HCT116 (cell line): ENCODE measurements at regions not wholly inside any gene's neighbourhood (a gene's known extent, or its start where the extent isn't known, plus 50 kb on each side); places are given as distances from the start of the nearest gene placed in this dataset.

Source experiments
- ATAC-seq: fragments of 200-7000 bp; cut with Tn5 transposase; 2 replicates; pipeline ENCODE4 v1.9.1; 2020; ENCODE audit warnings: mild to moderate bottlenecking, moderate library complexity
- BruUV-seq: library from RNA; stranded (reverse); fragments of 400-500 nt; replicated peaks from 2 replicates; lab custom pipeline; 2021; lab: Mats Ljungman, UMichigan
- CTCF ChIA-PET: fragments of 300-600 bp; sonication (Branson Sonifier 250); formaldehyde crosslinking; loops from one replicate; lab custom pipeline; 2021; ENCODE audit warnings: antibody characterized with exemption; lab: Charles Lee
- POLR2A ChIA-PET: fragments of 300-600, 350-600 bp; sonication (Branson Sonifier 250); formaldehyde crosslinking; loops from one replicate; lab custom pipeline; 2021; ENCODE audit warnings: antibody characterized with exemption; lab: Charles Lee
- RAD21 ChIA-PET, 2 experiments: fragments of 300-600 bp; sonication (Branson Sonifier 250); formaldehyde crosslinking; loops; one replicate each; lab custom pipeline; 2023; ENCODE audit warnings: low total read pairs in 2 of 2; ENCODE audit not compliant: uncharacterized antibody in 2 of 2, unreplicated experiment in 2 of 2, low non-redundant PET in 1 of 2; lab: Charles Lee
- DNase-seq: peaks from one replicate; pipeline ENCODE4 v3.0.0-alpha.2; 2010; ENCODE audit warnings: low read depth, low spot score
- H2AFZ ChIP-seq: fragments of 200-600 bp; shearing (Covaris generic), sonication (generic); 2 replicates; pipeline ENCODE4 v1.6.1; 2017; ENCODE audit warnings: low read depth, mixed run types, mixed read lengths, antibody characterized with exemption, low read length; ENCODE audit not compliant: poor library complexity, severe bottlenecking
- H3K27ac ChIP-seq: 2 replicates; pipeline ENCODE4 v1.5.1; 2012; ENCODE audit warnings: low read depth, low read length
- H3K27me3 ChIP-seq: fragments of 200-600 bp; sonication (generic); 2 replicates; pipeline ENCODE4 v1.6.1; 2016; ENCODE audit warnings: mixed run types, low read length, mixed read lengths; ENCODE audit not compliant: insufficient read depth
- H3K36me3 ChIP-seq, 2 experiments: fragments of 200-500 bp in 1 of 2; fragments of 200-600 bp in 1 of 2; sonication (Bioruptor generic) in 1 of 2; sonication (generic) in 1 of 2; 2 replicates each; pipeline versions ENCODE4 v1.5.1 to v1.6.1; 2014 to 2016; ENCODE audit warnings: low read length in 2 of 2, inconsistent platforms in 1 of 2, mixed read lengths in 1 of 2, mixed run types in 1 of 2; ENCODE audit not compliant: insufficient read depth in 2 of 2, control insufficient read depth in 1 of 2
- H3K4me1 ChIP-seq, 2 experiments: fragments of 200-600 bp in 1 of 2; sonication (generic) in 1 of 2; 2 replicates each; pipeline versions ENCODE4 v1.5.1 to v1.6.1; 2012 to 2017; ENCODE audit warnings: low read length in 2 of 2, inconsistent platforms in 1 of 2, mild to moderate bottlenecking in 1 of 2, mixed read lengths in 1 of 2, mixed run types in 1 of 2, moderate library complexity in 1 of 2; ENCODE audit not compliant: insufficient read depth in 2 of 2, control insufficient read depth in 1 of 2
- H3K4me2 ChIP-seq: fragments of 200-600 bp; sonication (generic); 2 replicates; pipeline ENCODE4 v1.6.1; 2017; ENCODE audit warnings: mixed run types, low read length, mixed read lengths
- H3K4me3 ChIP-seq, 2 experiments: fragments of 200-600 bp in 1 of 2; sonication (generic) in 1 of 2; replicated peaks in 1 of 2; 2 replicates each; pipeline ENCODE4 v1.5.1; 2011 to 2016; ENCODE audit warnings: low read length in 2 of 2, control low read depth in 1 of 2, low read depth in 1 of 2, mild to moderate bottlenecking in 1 of 2, mixed read lengths in 1 of 2, mixed run types in 1 of 2
- H3K79me2 ChIP-seq: fragments of 200-600 bp; sonication (generic); 2 replicates; pipeline ENCODE4 v1.6.1; 2017; ENCODE audit warnings: mild to moderate bottlenecking, mixed run types, low read length, moderate library complexity, mixed read lengths; ENCODE audit not compliant: insufficient read depth
- H3K9ac ChIP-seq: fragments of 200-600 bp; sonication (generic); 2 replicates; pipeline ENCODE4 v1.6.1; 2016; ENCODE audit warnings: low read length, mixed read lengths
- H3K9me2 ChIP-seq: fragments of 200-600 bp; sonication (generic), shearing (Covaris generic); 2 replicates; pipeline ENCODE4 v1.6.1; 2017; ENCODE audit warnings: mixed run types, mild to moderate bottlenecking, moderate library complexity; ENCODE audit not compliant: insufficient read depth
- H3K9me3 ChIP-seq, 2 experiments: fragments of 200-500 bp in 1 of 2; fragments of 200-600 bp in 1 of 2; sonication (Bioruptor generic) in 1 of 2; sonication (generic) in 1 of 2; 2 replicates each; pipeline ENCODE4 v1.6.1; 2014 to 2017; ENCODE audit warnings: low read length in 2 of 2, mixed read lengths in 2 of 2, inconsistent platforms in 1 of 2, low read depth in 1 of 2, mild to moderate bottlenecking in 1 of 2, mixed run types in 1 of 2, moderate library complexity in 1 of 2; ENCODE audit not compliant: control insufficient read depth in 1 of 2, insufficient read depth in 1 of 2
- H4K20me1 ChIP-seq: fragments of 200-600 bp; sonication (generic), shearing (Covaris generic); 2 replicates; pipeline ENCODE4 v1.6.1; 2017; ENCODE audit warnings: mixed run types, mild to moderate bottlenecking, moderate library complexity; ENCODE audit not compliant: insufficient read depth
- ATF3 ChIP-seq: IDR thresholded peaks from 2 replicates; pipeline ENCODE4 v1.6.1; 2012
- EGR1 ChIP-seq: IDR thresholded peaks from 2 replicates; pipeline ENCODE4 v1.6.1; 2012; ENCODE audit warnings: low read depth
- EZH2 ChIP-seq: fragments of 200-600 bp; sonication (generic); IDR thresholded peaks from 2 replicates; pipeline ENCODE4 v1.6.1; 2017; ENCODE audit warnings: antibody characterized with exemption, mixed run types
- FOSL1 ChIP-seq: IDR thresholded peaks from 2 replicates; pipeline ENCODE4 v1.6.1; 2012; ENCODE audit warnings: low read depth
- JUND ChIP-seq: IDR thresholded peaks from 2 replicates; pipeline ENCODE4 v1.6.1; 2012
- MAX ChIP-seq: IDR thresholded peaks from 2 replicates; pipeline ENCODE4 v1.6.1; 2012
- POLR2AphosphoS5 ChIP-seq: IDR thresholded peaks from 2 replicates; pipeline ENCODE4 v1.6.1; 2011; ENCODE audit warnings: mild to moderate bottlenecking, low read depth, low read length, moderate library complexity
- RAD21 ChIP-seq: IDR thresholded peaks from 2 replicates; pipeline ENCODE4 v1.6.1; 2012; ENCODE audit warnings: low read depth, mild to moderate bottlenecking
- REST ChIP-seq: IDR thresholded peaks from 2 replicates; pipeline ENCODE4 v1.6.1; 2012; ENCODE audit warnings: low read depth
- SIN3A ChIP-seq: IDR thresholded peaks from 2 replicates; pipeline ENCODE4 v1.6.1; 2012; ENCODE audit warnings: low read depth
- SP1 ChIP-seq: IDR thresholded peaks from 2 replicates; pipeline ENCODE4 v1.6.1; 2012; ENCODE audit warnings: low read depth
- YY1 ChIP-seq: IDR thresholded peaks from 2 replicates; pipeline ENCODE4 v1.6.1; 2011; ENCODE audit warnings: low read length, low read depth, moderate library complexity, mild to moderate bottlenecking; ENCODE audit not compliant: insufficient replicate concordance; ENCODE audit errors: extremely low read depth
- ZBTB33 ChIP-seq: IDR thresholded peaks from 2 replicates; pipeline ENCODE4 v1.6.1; 2011; ENCODE audit warnings: mild to moderate bottlenecking, low read length, moderate library complexity; ENCODE audit not compliant: insufficient replicate concordance; ENCODE audit errors: extremely low read depth
- ZFX ChIP-seq: fragments of 450-650 bp; IDR thresholded peaks from 2 replicates; pipeline ENCODE4 v1.6.1; 2017
- intact Hi-C: fragments of 100-400 bp; cut with micrococcal nuclease; formaldehyde crosslinking; loops from 2 replicates; pipeline ENCODE4 v1.10.0; 2022

GRCh38 chr5:107807431-107807830 is 136.7 kb upstream of the EFNA5 start (continued):
- TF ChIP-seq ZBTB33 = no peak
- no peak for TF ChIP-seq ATF3
- no peak for TF ChIP-seq YY1
- TF ChIP-seq MAX = no peak
- TF ChIP-seq, all 23 proteins: peak for 0

- ATAC-seq (peak; percentile 85), DNase-seq (peak; percentile 19)
- Histone ChIP-seq H3K9me2 (no peaks in the 10 kb centered on the region), H3K9ac (no peak overlapping the region), H3K79me2 (no peaks in the 10 kb centered on the region), H2AFZ (peak overlapping the region; percentile 83), H4K20me1 (no peaks in the 10 kb centered on the region), H3K9me3 (no peaks in the 10 kb centered on the region), H3K27me3 (no peaks in the 10 kb centered on the region), H3K4me3 (no peak overlapping the region), H3K4me1 (peaks cover 8 to 18% of the 10 kb centered on the region in 2 experiments; a peak in 3 of 4 replicates), H3K4me2 (peak overlapping the region; percentile 34; the same call in 1 of the 2 replicates), H3K36me3 (no peaks in the 10 kb centered on the region), H3K27ac (no peak overlapping the region)
- POLR2A ChIA-PET = interaction anchor here (1.0 kb wide), 1 partner anchor 9 kb away, joined by 3 read pairs; no protein-coding TSS in a partner anchor
- RAD21 ChIA-PET = no interaction called here
- TF ChIP-seq POLR2AphosphoS5 (no peak), SP1 (peak; percentile 34; the same call in 1 of the 2 replicates), SIN3A (no peak), EGR1 (no peak), MAX (peak; percentile 27; the same call in 1 of the 2 replicates), JUND (peak; percentile 56), FOSL1 (peak; percentile 71), RAD21 (no peak), ZBTB33 (no peak), YY1 (no peak), ZFX (no peak), REST (no peak), EZH2 (no peak)
- CTCF ChIA-PET = interaction anchor here (1.0 kb wide), 1 partner anchor 10 kb away, joined by 3 read pairs; no protein-coding TSS in a partner anchor
- BruUV-seq = no TSS peak
- intact Hi-C loops = no loop called here
These were observed 136.0 kb upstream of the EFNA5 start for GRCh38 chr5:107806705-107807104.
